SK-N-MC (cell line): ENCODE measurements at regions not wholly inside any gene's neighbourhood (a gene's known extent, or its start where the extent isn't known, plus 50 kb on each side); places are given as distances from the start of the nearest gene placed in this dataset.

ENCODE experiments used
- EZH2 ChIP-seq: fragments of 200-600 bp; sonication (generic); IDR thresholded peaks from one replicate; pipeline ENCODE4 v1.6.1; 2017; ENCODE audit warnings: antibody characterized with exemption
- FOXP2 ChIP-seq: optimal IDR thresholded peaks from 2 replicates; pipeline ENCODE3; 2011; ENCODE audit warnings: mild to moderate bottlenecking, moderate library complexity; ENCODE audit not compliant: insufficient read depth; ENCODE audit errors: extremely low read length, control extremely low read depth
- POLR2AphosphoS5 ChIP-seq: IDR thresholded peaks from 2 replicates; pipeline ENCODE4 v1.6.1; 2012; ENCODE audit warnings: mild to moderate bottlenecking, low read depth, low read length, borderline replicate concordance

DNA sequence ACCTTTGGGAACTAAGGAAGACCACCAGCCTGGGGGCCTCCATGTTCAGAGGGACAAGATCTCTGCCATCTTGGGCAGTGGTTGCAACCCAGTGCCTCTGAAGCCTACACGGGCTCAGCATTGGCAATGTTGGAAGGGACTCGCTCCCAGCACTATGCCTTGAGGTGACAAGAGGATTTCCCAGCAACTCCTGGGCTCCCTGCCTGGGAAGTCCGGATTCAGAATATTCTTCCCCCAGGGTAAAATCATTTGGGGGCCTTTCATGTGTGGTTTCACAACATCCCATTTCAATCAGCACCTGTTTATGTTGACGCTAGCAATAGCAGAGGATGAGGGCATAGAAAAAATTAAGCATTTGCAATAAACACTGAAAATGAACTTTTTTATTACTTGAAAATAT is 509.8 kb upstream of the MGMT start:
- TF ChIP-seq EZH2: no peak
- TF ChIP-seq POLR2AphosphoS5: no peak
- TF ChIP-seq FOXP2: no peak
